IMR-90 (cell line): ENCODE measurements at regions not wholly inside any gene's neighbourhood (a gene's known extent, or its start where the extent isn't known, plus 50 kb on each side); places are given as distances from the start of the nearest gene placed in this dataset.

Experiments used
- ATAC-seq: fragments of 200-7000 bp; cut with Tn5 transposase; 2 replicates; pipeline ENCODE4 v1.9.1; 2020; ENCODE audit warnings: low read depth, mild to moderate bottlenecking, moderate library complexity
- BruUV-seq: library from RNA; stranded (reverse); fragments of 400-500 nt; replicated peaks from 2 replicates; lab custom pipeline; 2021; lab: Mats Ljungman, UMichigan
- CTCF ChIA-PET: fragments of 300-600 bp; formaldehyde crosslinking; extraction: SDS; loops from one replicate; lab custom pipeline; 2021; ENCODE audit warnings: antibody characterized with exemption; lab: Yijun Ruan, JAX
- POLR2A ChIA-PET: fragments of 300-600 bp; sonication (Branson Sonifier 250); formaldehyde crosslinking; loops from one replicate; lab custom pipeline; 2022; ENCODE audit warnings: antibody characterized with exemption; ENCODE audit not compliant: unreplicated experiment; lab: Charles Lee
- DNase-seq: peaks from one replicate; pipeline ENCODE4 v3.0.0; 2013
- H2AFZ ChIP-seq: replicated peaks from 2 replicates; pipeline ENCODE3; 2013; ENCODE audit warnings: low read length, mild to moderate bottlenecking; ENCODE audit not compliant: poor library complexity
- H2AK5ac ChIP-seq: 2 replicates; pipeline ENCODE4 v1.6.1; 2013; ENCODE audit warnings: low read depth, low read length, inconsistent platforms
- H2AK9ac ChIP-seq: replicated peaks from 2 replicates; pipeline ENCODE3; 2013; ENCODE audit warnings: mild to moderate bottlenecking, low read depth, low read length, moderate library complexity; ENCODE audit not compliant: poor library complexity
- H2BK120ac ChIP-seq: 2 replicates; pipeline ENCODE4 v1.6.1; 2013; ENCODE audit warnings: low read depth, low read length, inconsistent platforms
- H2BK15ac ChIP-seq: 3 replicates; pipeline ENCODE4 v1.6.1; 2013; ENCODE audit warnings: low read depth, low read length, inconsistent platforms
- H2BK20ac ChIP-seq: 2 replicates; pipeline ENCODE4 v1.6.1; 2013; ENCODE audit warnings: low read depth, mild to moderate bottlenecking, inconsistent platforms, low read length, moderate library complexity
- H2BK5ac ChIP-seq: 2 replicates; pipeline ENCODE4 v1.6.1; 2013; ENCODE audit warnings: mild to moderate bottlenecking, low read depth, low read length, inconsistent platforms; ENCODE audit not compliant: poor library complexity, severe bottlenecking
- H3K14ac ChIP-seq: replicated peaks from 2 replicates; pipeline ENCODE4 v1.6.1; 2013; ENCODE audit warnings: low read depth, low read length, inconsistent platforms
- H3K18ac ChIP-seq: 2 replicates; pipeline ENCODE4 v1.6.1; 2013; ENCODE audit warnings: low read depth, low read length, control low read depth
- H3K23ac ChIP-seq: 2 replicates; pipeline ENCODE4 v1.6.1; 2013; ENCODE audit warnings: low read depth, low read length, inconsistent platforms
- H3K27ac ChIP-seq: 2 replicates; pipeline ENCODE4 v1.5.1; 2013; ENCODE audit warnings: mild to moderate bottlenecking, control low read depth, low read length; ENCODE audit not compliant: insufficient read depth
- H3K27me3 ChIP-seq: 2 replicates; pipeline ENCODE4 v1.6.1; 2013; ENCODE audit warnings: low read length; ENCODE audit not compliant: control insufficient read depth, insufficient read depth
- H3K36me3 ChIP-seq: 2 replicates; pipeline ENCODE4 v1.6.1; 2013; ENCODE audit warnings: low read length, mixed read lengths; ENCODE audit not compliant: control insufficient read depth, insufficient read depth
- H3K4ac ChIP-seq: 2 replicates; pipeline ENCODE4 v1.6.1; 2013; ENCODE audit warnings: low read depth, low read length, inconsistent platforms
- H3K4me1 ChIP-seq: 2 replicates; pipeline ENCODE4 v1.6.1; 2013; ENCODE audit warnings: low read length, mixed read lengths; ENCODE audit not compliant: control insufficient read depth, insufficient read depth
- H3K4me2 ChIP-seq: 2 replicates; pipeline ENCODE4 v1.6.1; 2013; ENCODE audit warnings: low read depth, mild to moderate bottlenecking, control low read depth, low read length, moderate library complexity
- H3K4me3 ChIP-seq: 2 replicates; pipeline ENCODE4 v1.5.1; 2013; ENCODE audit warnings: low read depth, mild to moderate bottlenecking, control low read depth, low read length, moderate library complexity; ENCODE audit not compliant: insufficient read depth
- H3K56ac ChIP-seq: 2 replicates; pipeline ENCODE4 v1.6.1; 2013; ENCODE audit warnings: low read length, inconsistent platforms; ENCODE audit not compliant: insufficient read depth; ENCODE audit errors: extremely low read depth
- H3K79me1 ChIP-seq, 2 experiments: 2 replicates each; pipeline ENCODE4 v1.6.1; 2013; ENCODE audit warnings: low read length in 2 of 2, inconsistent platforms in 1 of 2, low read depth in 1 of 2
- H3K9ac ChIP-seq: 2 replicates; pipeline ENCODE4 v1.6.1; 2013; ENCODE audit warnings: low read depth, low read length, control low read depth
- H3K9me1 ChIP-seq: 2 replicates; pipeline ENCODE4 v1.6.1; 2013; ENCODE audit warnings: low read length, inconsistent platforms; ENCODE audit not compliant: insufficient read depth
- H3K9me3 ChIP-seq: 2 replicates; pipeline ENCODE4 v1.6.1; 2013; ENCODE audit warnings: low read length; ENCODE audit not compliant: control insufficient read depth, insufficient read depth
- H4K20me1 ChIP-seq: 2 replicates; pipeline ENCODE4 v1.6.1; 2013; ENCODE audit warnings: low read length, inconsistent platforms; ENCODE audit not compliant: insufficient read depth
- H4K5ac ChIP-seq: 2 replicates; pipeline ENCODE4 v1.6.1; 2013; ENCODE audit warnings: mild to moderate bottlenecking, low read depth, low read length, control low read depth
- H4K8ac ChIP-seq, 2 experiments: 2 replicates each; pipeline ENCODE4 v1.6.1; 2013; ENCODE audit warnings: low read depth in 2 of 2, low read length in 2 of 2, control low read depth in 1 of 2, inconsistent platforms in 1 of 2
- H4K91ac ChIP-seq: 2 replicates; pipeline ENCODE4 v1.6.1; 2013; ENCODE audit warnings: low read depth, low read length, inconsistent platforms; ENCODE audit not compliant: insufficient read depth
- SMC3 ChIP-seq: fragments of 150-350 bp; IDR thresholded peaks from 2 replicates; pipeline ENCODE4 v1.6.1; 2016; ENCODE audit warnings: low read depth, mild to moderate bottlenecking, antibody characterized with exemption, low read length, moderate library complexity
- WGBS, 2 experiments: methylation state at CpG; one replicate each; pipeline versions ENCODE4 v1.1.5 to v1.1.7; 2013; ENCODE audit warnings: missing lambda C conversion rate in 2 of 2; ENCODE audit not compliant: insufficient read length in 1 of 2; ENCODE audit errors: extremely low coverage in 2 of 2; 5-methylcytosine and 5-hydroxymethylcytosine counted together
- dilution Hi-C: fragments of 300-500 bp; cut with HindIII; formaldehyde crosslinking; loops from one replicate; pipeline ENCODE4 v1.14.3; 2018; ENCODE audit warnings: low sequenced_read_pairs; ENCODE audit not compliant: unreplicated experiment
- in situ Hi-C: fragments of 300-500 bp; cut with MboI; formaldehyde crosslinking; loops from 3 replicates; pipeline ENCODE4 v1.14.3; 2019; ENCODE audit warnings: low sequenced_read_pairs, inconsistent platforms, mixed read lengths
- intact Hi-C: fragments of 100-400 bp; cut with micrococcal nuclease; formaldehyde crosslinking; loops from 2 replicates; pipeline ENCODE4 v1.10.0; 2022

GRCh38 chr5:147057051-147057450 is 177.8 kb upstream of the STK32A start:
- CTCF ChIA-PET: no interaction called here
- no peak overlapping the region for H2BK20ac ChIP-seq
- H4K8ac ChIP-seq: no peak overlapping the region
- no peak overlapping the region for H3K9ac ChIP-seq
- no peak overlapping the region for H3K18ac ChIP-seq
- H2BK5ac ChIP-seq: no peak overlapping the region
- H3K4ac ChIP-seq: no peak overlapping the region
- in situ Hi-C loops: no loop called here
- H3K36me3 ChIP-seq: no peaks in the 10 kb centered on the region
- H2BK15ac ChIP-seq: no peak overlapping the region
- H2BK120ac ChIP-seq: no peak overlapping the region
- DNase-seq (no peak), ATAC-seq (no peak)
- H3K9me3 ChIP-seq: no peaks in the 10 kb centered on the region
- H3K4me3 ChIP-seq: no peak overlapping the region
- no CpG with 5 or more reads among the region's 1 CpG for WGBS, 2 experiments
- H3K4me2 ChIP-seq: no peak overlapping the region
- H3K14ac ChIP-seq: no peak overlapping the region
- H3K27ac ChIP-seq: no peak overlapping the region
- H3K23ac ChIP-seq: no peak overlapping the region
- dilution Hi-C loops: no loop called here
- H4K20me1 ChIP-seq: no peaks in the 10 kb centered on the region
- no peaks in the 10 kb centered on the region for H3K9me1 ChIP-seq
- H3K79me1 ChIP-seq: no peaks in the 10 kb centered on the region
- no peak for TF ChIP-seq SMC3
- no peak overlapping the region for H2AFZ ChIP-seq
- H2AK9ac ChIP-seq: no peak overlapping the region
- no peak overlapping the region for H2AK5ac ChIP-seq
- no TSS peak for BruUV-seq
- intact Hi-C loops: no loop called here
- no peak overlapping the region for H4K5ac ChIP-seq
- POLR2A ChIA-PET: no interaction called here
- H3K4me1 ChIP-seq: no peaks in the 10 kb centered on the region
- no peak overlapping the region for H3K56ac ChIP-seq
- H4K91ac ChIP-seq: no peak overlapping the region
- no peaks in the 10 kb centered on the region for H3K27me3 ChIP-seq
